ENCODE measurements at regions not wholly inside any gene's neighbourhood (a gene's known extent, or its start where the extent isn't known, plus 50 kb on each side); places are given as distances from the start of the nearest gene placed in this dataset.

GRCh38 chr9:120065151-120065550 lies 514.8 kb downstream of the CDK5RAP2 start:
- Histone ChIP-seq H3K27ac (no peak overlapping the region), H3K27me3 (no peaks in the 10 kb centered on the region), H3K4me1 (no peaks in the 10 kb centered on the region), H3K9me3 (no peaks in the 10 kb centered on the region), H3K4me3 (no peak overlapping the region), H3K36me3 (no peaks in the 10 kb centered on the region), H3K9ac (ENCODE audit: low read depth in 2 of 2, low read length in 2 of 2) (no peak overlapping the region)
- intact Hi-C loops (cut with DNase I) = no loop called here
- no peak for DNase-seq
- no peak for TF ChIP-seq CTCF (IDR thresholded peaks at IDR 0.05)

- H3K4me1 ChIP-seq = no peaks in the 10 kb centered on the region
- H3K27me3 ChIP-seq = no peaks in the 10 kb centered on the region
- no peak for TF ChIP-seq CTCF (IDR thresholded peaks at IDR 0.05)
- intact Hi-C loops (cut with DNase I) = no loop called here
- H3K9ac ChIP-seq (ENCODE audit: low read depth in 2 of 2, low read length in 2 of 2) = no peak overlapping the region
- no peak for DNase-seq
- H3K4me3 ChIP-seq = no peak overlapping the region
- H3K27ac ChIP-seq = no peak overlapping the region
- no peaks in the 10 kb centered on the region for H3K9me3 ChIP-seq
- no peaks in the 10 kb centered on the region for H3K36me3 ChIP-seq
Measured at GRCh38 chr9:120045011-120045410, 535.0 kb downstream of the CDK5RAP2 start.

- no peak for DNase-seq
- Histone ChIP-seq H3K9me3 (no peaks in the 10 kb centered on the region), H3K27ac (no peak overlapping the region), H3K9ac (ENCODE audit: low read depth in 2 of 2, low read length in 2 of 2) (no peak overlapping the region), H3K4me1 (no peaks in the 10 kb centered on the region), H3K36me3 (no peaks in the 10 kb centered on the region), H3K27me3 (no peaks in the 10 kb centered on the region), H3K4me3 (no peak overlapping the region)
- intact Hi-C loops (cut with DNase I) = no loop called here
- no peak for TF ChIP-seq CTCF (IDR thresholded peaks at IDR 0.05)
Measured at GRCh38 chr9:120043448-120043847, 536.5 kb downstream of the CDK5RAP2 start.

GRCh38 chr9:120040896-120041295 lies 539.1 kb downstream of the CDK5RAP2 start:
- H3K36me3 ChIP-seq = no peaks in the 10 kb centered on the region
- no peaks in the 10 kb centered on the region for H3K27me3 ChIP-seq
- H3K4me3 ChIP-seq = no peak overlapping the region
- no peaks in the 10 kb centered on the region for H3K4me1 ChIP-seq
- TF ChIP-seq CTCF (IDR thresholded peaks at IDR 0.05) = no peak
- no peak overlapping the region for H3K27ac ChIP-seq
- H3K9me3 ChIP-seq = no peaks in the 10 kb centered on the region
- intact Hi-C loops (cut with DNase I) = no loop called here
- DNase-seq = no peak
- no peak overlapping the region for H3K9ac ChIP-seq (ENCODE audit: low read depth in 2 of 2, low read length in 2 of 2)

GRCh38 chr9:120038342-120038741 lies 541.6 kb downstream of the CDK5RAP2 start:
- DNase-seq = no peak
- no peak overlapping the region for H3K27ac ChIP-seq
- intact Hi-C loops (cut with DNase I) = no loop called here
- H3K4me1 ChIP-seq = no peaks in the 10 kb centered on the region
- no peak overlapping the region for H3K4me3 ChIP-seq
- TF ChIP-seq CTCF (IDR thresholded peaks at IDR 0.05) = no peak
- H3K36me3 ChIP-seq = no peaks in the 10 kb centered on the region
- no peaks in the 10 kb centered on the region for H3K9me3 ChIP-seq
- H3K9ac ChIP-seq (ENCODE audit: low read depth in 2 of 2, low read length in 2 of 2) = no peak overlapping the region
- no peaks in the 10 kb centered on the region for H3K27me3 ChIP-seq

GRCh38 chr9:120032639-120033038 lies 547.3 kb downstream of the CDK5RAP2 start:
- H3K4me1 ChIP-seq = no peaks in the 10 kb centered on the region
- intact Hi-C loops (cut with DNase I) = no loop called here
- no peak overlapping the region for H3K9ac ChIP-seq (ENCODE audit: low read depth in 2 of 2, low read length in 2 of 2)
- no peak overlapping the region for H3K4me3 ChIP-seq
- DNase-seq = no peak
- H3K9me3 ChIP-seq = no peaks in the 10 kb centered on the region
- no peak for TF ChIP-seq CTCF (IDR thresholded peaks at IDR 0.05)
- no peaks in the 10 kb centered on the region for H3K27me3 ChIP-seq
- H3K27ac ChIP-seq = no peak overlapping the region
- H3K36me3 ChIP-seq = no peaks in the 10 kb centered on the region
